ENCODE measurements at regions not wholly inside any gene's neighbourhood (a gene's known extent, or its start where the extent isn't known, plus 50 kb on each side); places are given as distances from the start of the nearest gene placed in this dataset.
"Not testable (repeated sequence)": the region's sequence is repeated elsewhere in the genome, so short reads cannot be mapped to it uniquely, and the experiment has no call there.

DNA sequence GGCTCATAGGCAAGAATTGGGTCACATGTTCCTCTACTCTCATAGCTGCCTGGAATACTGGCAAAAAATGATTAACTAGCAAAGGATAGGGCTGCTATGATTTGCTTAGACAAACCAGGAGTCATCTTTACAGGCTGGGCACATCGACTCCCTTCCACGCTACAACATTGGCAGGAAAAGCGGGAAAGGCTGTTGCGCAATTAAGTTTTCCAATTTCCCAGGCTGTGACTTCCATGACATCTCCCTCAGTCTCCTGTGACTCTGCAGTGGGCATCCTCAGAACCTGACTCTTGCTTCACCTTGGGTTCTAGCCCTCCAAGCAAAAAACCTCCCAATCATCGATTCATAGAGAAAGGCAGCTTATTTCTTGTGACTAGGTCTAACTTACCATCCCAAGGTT, 184.5 kb upstream of the E2F7 start:
- DNase-seq = no peak

DNA sequence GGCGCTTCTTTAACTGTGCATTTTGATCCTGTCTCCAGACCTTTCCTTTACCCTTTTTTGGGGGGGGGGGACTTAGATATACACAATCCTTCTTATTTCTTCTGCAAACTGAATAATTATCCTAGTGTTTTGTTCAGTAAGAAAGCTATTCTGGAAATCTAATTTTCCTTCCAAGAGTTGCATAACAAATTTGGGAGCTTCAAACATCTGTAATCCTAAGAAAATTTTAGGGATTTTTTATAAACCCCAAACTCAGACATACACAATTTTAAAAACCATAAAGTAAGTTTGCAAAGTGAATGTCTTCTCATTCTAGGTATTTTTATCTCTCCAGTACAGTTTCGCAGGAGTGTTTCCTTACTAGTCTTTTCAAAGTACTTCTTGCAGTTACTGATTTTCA, 182.7 kb upstream of the E2F7 start:
- DNase-seq = no peak

DNA sequence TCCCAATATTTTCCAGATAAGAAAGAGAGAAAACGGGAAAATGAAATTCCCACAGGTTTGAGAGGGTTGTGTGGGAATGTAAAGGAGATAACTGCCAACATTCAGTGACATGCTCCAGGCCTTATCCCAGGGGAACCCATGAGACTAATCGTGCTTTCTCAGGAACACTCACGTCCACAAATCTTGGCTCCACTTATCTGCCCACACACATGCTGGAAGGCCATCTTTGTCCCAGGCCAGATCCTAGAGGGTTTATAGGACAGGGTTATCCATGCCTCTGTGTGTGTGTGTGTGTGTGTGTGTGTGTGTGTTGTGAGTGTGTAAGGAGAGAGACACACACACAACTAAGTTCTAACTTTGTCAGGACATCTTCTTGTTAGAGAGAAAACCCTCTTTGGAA, 182.2 kb upstream of the E2F7 start:
- no peak for DNase-seq

DNA sequence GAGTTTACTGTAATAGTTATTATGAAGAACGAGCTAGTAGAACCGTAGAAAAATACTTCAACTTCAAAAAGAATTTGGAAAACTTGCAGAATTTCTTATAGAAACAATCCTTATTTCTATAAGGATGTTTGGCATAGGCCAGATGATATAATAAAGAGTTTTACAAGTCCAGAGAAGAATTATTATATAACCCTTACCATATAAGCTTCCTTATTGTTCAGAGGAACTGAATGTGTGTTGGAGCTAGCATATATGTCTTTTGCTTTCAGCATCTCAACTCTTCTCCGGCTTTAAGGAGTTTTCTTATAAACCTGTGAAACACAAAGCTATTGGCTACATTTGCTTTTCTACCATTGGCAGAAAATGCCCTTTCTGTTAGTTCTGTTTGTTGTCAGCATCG, 178.0 kb upstream of the E2F7 start:
- DNase-seq = no peak

DNA sequence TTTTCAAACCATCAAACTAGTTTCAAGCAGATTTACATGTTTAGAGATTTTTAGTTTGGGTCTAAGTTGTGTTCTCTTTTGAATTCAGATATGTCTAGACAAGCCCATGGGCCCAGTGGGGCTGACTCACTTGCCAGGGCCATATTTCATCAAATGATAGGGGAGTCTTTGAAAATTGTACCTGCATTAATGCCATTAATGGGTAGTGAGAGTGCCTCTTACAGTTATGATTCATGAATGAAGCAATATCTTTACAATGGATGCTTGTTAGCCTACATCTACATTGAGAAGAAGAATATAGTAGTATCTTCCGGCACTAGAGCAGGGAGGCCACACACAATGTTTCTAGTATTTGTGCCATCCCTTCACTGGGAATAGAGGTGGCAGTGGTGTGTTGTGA, 174.2 kb upstream of the E2F7 start:
- DNase-seq = no peak

DNA sequence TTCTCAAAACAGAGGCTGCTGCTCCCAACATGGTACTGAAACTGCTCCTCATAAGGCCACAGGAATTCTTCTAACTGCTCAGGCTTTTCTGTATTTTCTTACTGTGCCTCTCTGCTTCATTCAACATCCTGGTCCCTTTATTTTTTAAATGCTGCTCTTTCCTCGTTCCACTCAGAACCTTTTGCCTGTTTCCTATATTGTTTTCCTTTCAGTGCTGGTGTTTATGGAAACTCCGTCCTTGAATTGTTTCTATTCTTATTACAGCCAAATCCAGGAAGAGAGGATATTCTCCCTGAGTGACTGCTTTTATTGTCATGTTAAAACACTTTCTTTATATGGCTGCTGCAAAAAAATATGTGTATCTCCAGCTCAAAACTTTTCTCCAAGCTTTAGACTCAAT, 173.0 kb upstream of the E2F7 start:
- DNase-seq = no peak

DNA sequence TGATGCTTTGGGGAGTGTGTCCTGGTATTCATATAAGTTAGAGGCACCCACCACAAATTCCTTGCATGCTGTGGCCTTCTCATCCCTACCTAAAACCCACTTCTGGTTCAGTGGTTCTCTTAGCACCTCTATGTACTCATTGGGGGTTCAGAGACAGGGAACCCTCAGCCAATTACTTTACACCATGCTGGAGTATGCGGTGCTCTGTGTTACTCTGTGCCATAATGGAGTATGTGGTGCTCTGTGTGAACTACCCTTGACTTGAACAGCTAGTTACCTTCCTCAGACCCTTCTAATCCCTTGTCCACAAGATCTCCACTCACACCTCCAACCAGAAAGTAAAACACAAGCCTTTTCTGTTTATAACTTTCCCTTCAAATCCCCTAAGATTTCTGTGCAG, 172.5 kb upstream of the E2F7 start:
- no peak for DNase-seq

DNA sequence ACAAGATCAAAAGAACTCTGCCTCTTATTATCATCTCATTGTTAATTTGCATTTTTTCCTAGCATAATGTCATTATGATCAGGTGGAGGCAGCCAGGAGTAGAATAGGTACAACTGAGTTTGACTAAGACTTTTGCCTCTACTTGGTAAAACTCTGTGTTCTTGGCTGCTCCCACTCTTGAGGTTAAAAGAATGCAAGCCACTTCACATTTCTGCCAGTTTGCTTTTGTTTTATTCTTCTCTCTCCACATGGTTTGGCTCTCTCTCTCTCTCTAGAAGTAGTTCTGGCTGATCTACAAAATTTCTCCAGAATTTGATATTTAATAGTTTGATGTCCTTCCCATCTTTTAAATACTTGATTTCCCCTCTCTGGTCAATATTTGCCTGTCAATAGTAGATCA, 170.7 kb upstream of the E2F7 start:
- no peak for DNase-seq

DNA sequence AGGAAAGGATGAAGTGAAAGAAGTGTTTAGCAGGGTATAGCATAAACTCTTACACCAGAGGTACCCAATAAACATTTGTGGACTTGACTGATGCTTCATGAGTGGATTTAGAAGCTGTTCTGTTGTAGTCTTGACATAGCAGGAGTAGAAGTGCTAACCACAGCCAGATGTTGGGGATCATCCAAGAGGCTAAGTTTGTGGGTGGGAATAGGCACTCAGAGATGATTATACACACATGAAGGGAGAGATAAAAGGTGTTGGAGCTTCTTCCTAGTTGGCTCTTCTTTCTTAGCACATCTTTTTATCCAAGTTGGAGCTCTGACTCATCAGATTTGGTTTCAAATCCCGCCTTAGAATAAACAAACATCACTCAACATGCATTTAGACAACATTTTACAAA, 166.7 kb upstream of the E2F7 start:
- DNase-seq = no peak

DNA sequence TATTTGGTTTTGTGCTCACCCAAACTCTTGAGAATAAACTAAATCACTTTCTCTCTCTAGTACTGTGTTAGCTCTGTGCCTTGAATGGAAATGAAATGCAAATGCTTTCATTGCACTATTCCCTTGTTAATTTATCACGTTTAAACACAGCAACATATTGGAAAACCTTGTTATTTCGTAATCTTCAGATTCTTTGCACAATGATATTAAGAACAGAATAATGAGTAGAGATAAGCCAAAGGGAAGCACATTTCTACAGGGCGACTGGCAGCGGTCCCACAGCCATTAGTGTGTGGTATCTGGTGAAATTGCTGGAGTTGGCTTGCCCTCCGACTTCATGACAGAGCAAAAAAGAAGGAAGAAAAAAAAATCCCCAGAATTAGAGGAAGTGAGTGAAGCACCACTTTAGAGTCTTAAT, 166.1 kb upstream of the E2F7 start:
- DNase-seq = peak; percentile 11

DNA sequence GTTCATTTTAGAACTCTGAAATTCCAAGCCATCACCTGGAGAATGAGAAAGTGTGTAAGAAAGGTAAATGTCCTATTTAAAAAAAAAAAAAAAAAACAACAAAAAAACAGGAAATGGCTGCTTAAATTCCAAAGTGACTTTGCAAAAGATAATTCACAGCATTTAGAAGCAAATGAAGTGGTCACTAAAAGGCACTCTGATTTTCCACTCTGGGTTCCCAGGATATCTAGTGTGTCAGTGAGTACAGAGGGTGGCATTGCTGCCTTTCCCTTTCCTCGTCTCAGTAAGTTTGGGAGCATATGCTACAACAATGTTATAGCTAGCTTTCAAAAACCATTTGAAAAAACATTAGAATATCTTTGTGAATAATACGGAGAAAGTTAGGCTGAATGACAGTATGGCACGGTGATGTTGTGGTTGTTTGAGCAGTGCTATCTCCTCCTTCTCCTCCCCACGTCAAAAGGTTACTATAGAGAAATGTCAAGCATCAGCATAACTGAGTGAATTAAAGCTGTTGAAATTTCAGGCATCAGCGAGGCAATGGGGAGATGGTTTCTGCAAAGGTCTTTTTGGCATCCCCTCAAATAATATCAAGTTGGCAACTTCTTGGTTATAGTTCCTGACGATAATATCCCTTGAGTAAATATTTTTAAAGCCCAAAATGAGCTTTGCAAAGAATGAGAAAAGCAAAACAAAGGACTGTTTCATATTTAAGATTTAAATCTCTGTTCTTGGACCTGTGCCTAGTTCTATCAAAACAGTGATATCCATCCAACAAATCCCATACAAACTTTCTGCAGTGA, 164.5 kb upstream of the E2F7 start:
- no peak for DNase-seq

DNA sequence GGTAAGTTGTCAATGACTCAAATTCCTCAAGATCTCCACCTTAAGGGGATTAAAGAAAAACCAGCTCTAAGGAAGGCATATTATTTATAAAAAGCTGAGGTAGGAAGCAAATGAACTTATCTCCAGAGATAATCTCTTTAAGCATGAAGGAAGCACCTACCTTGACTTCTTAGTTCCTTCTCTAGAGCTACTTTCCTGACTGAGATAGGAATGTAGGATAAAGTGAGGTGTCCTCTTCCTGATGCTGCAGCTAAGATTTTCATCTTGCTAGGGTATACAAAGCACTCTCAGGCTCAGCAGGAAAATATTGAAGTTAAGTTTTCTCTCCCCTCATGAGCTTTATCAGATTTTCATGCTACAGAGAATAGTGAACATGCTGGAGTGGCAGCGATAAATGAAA, 163.0 kb upstream of the E2F7 start:
- no peak for DNase-seq

DNA sequence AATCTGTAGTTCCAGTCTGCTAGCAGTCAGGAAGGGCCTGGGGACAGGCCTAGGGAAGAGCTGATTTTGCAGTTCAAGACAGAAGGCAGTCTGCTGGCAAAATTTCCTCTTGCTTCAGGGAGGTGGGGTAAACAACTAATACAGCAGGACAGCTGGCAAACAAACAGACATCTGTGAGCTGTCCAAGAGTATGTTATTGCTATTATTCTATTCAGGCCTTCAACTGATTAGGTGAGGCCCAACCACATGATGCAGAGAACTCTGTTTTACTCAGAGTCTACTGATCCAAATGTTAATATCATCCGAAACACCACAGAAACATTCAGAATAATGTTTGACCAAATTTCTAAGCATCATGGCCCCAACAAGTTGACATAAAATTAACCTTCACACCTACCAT, 161.0 kb upstream of the E2F7 start:
- no peak for DNase-seq

DNA sequence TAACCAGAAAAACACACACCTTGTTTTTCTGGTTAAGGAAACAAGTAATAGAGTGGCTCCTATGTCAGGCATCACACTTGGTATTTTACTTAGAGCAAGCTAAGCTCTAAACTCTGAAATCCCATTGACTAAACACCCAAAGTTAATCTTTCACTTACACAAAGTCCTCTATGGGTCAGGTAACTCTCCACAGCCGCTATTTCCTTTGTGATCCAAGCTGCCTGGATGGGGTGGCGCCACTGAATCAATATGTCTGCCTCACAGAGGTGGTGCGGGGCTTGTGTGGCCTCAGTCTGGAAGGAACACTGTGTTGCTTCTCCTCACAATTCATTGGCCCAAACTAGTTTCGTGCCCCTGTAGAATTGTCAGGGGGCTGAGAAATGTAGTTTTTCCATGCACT, 160.0 kb upstream of the E2F7 start:
- DNase-seq = no peak

DNA sequence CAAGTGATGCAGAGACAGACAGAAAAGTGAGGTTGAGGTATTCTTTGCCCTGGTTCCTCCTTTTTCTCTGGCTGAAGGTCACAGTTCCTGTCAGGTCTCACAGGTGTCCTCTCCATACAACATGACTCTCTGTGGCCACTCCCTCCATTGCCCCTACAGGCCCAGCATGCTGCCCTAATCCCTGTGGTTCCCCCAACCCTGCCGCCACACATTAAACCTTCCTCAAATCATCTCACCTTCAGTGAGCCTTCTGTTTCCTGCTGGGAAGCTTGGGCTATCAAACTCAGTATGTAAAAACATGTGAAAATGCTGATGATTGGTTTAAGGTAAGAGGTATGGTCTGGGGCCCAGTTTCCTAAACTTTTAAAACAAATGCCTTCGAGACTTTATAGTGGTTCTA, 159.0 kb upstream of the E2F7 start:
- DNase-seq = no peak

DNA sequence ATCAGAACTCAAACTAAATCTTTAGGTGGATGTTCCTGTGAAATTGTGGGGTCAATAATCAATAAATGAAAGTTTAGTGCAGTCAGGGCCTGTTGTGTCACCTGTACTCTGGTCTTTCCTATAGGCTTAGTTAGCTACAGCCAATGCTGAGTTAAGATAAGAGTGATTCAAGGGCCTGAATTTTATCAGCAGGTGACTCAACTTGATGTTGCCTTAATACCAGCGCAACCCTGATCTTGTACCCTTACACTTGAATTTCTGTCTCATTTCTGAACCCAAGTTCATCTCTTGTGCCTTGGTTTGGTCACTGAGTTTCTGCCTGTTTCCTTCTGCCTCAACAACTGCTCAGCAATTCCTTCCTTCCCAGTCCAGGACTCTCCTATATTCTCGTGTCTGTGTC, 157.0 kb upstream of the E2F7 start:
- DNase-seq = no peak

DNA sequence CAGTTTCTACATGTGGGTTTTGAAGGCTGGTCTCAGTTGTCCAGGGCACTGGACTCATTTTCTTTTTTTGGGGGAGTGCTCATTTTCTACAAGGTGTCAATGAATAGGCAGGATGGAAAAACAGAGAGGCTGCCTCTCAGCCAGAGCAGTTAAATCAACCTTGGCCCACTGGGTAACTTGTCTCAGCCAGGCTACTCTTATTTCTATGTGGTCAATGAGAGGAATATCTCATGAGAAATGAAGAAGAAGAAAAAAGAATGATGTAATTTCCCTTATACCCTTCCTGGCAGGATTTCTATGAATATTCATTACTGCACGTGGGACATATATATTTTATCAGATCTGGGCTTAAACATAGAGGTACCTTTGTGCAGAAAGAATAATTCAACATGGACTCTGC, 155.2 kb upstream of the E2F7 start:
- DNase-seq = no peak

DNA sequence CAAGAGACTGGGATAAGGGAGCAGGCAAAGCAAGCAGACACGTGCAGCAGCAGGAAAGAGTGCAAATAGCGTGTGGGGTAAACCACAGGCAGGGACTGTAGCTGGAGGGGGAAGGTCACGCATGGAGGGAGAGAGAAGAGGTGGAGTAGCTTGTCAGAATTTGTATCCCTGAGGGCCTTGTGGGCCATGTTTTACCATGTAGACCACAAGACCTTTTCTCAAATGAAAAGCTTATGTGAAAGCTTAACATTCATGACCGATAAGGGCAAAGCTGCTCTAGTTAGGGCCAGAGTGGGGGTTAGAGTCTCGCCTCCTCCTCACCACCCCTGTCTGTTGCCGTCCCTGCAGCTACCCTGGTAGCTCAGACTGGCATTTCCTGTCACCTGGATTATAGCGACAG, 152.9 kb upstream of the E2F7 start:
- DNase-seq = no peak

DNA sequence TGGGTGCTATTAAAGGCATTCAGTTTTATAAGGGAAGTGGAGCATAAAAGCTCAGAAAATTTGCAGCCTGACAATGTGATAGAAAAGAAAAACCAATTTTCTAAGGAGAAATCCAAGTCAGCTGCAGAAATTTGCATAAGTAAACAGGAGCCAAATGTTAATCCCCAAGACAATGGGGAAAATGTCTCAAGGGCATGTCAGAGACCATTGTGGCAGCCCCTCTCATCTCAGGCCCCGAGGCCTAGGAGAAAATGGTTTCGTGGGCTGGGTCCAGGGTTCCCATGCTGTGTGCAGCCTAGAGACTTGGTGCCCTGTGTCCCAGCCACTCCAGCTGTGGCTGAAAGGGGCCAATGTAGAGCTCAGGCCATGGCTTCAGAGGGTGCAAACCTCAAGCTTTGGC, 150.8 kb upstream of the E2F7 start:
- not testable (repeated sequence) for DNase-seq

DNA sequence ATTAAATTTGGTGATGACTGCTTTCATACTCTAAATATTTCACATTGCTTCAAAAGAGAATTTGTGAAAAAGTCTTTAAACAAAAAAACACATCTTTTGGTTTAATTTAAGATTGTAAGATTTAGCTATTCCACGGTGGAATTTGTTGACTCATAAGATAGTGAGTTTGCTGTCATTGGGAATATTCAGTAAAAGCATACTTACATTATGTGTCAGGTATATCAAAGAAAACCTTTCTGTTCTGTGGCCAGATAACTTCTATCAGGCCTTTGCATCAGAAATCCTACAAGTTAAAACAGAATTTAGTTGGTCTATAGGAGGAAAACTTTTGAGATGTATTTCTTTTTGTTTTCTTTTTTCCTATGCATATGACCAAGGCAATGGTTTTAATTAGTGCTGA, 148.8 kb upstream of the E2F7 start:
- DNase-seq = no peak

DNA sequence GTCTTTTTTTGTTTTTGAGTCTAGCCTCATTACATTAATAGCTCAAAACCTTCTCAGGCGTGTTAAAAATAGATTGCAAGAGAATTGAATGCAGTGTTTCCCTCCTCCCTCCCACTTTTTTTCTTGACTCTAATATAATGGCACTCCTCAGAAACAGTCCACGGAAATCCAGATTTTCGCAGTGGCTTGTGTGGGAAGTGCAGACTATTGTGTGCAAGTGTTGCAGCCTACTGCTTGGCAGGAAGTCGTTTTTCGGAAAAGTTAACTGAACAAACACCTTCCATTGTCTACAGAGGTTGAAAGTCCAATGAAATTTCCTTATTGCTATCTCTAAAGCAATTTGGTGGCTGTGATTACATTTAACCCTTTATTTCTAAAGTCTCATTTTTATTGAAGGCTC, 147.9 kb upstream of the E2F7 start:
- no peak for DNase-seq

DNA sequence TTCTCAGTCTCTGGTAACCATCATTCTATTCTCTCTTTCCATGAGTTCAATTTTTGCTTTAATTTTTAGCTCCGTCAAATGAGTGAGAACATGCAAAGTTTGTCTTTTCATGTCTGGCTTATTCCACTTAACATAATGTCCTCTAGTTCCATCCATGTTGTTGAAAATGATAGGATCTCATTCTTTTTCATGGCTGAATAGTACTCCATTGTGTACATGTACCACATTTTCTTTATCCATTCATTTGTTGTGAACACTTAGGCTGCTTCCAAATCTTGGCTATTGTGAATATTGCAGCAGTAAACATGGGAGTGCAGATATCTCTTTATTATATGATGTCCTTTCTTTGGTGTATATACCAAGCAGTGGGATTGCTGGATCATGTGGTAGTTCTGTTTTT, 145.4 kb upstream of the E2F7 start:
- DNase-seq = no peak

DNA sequence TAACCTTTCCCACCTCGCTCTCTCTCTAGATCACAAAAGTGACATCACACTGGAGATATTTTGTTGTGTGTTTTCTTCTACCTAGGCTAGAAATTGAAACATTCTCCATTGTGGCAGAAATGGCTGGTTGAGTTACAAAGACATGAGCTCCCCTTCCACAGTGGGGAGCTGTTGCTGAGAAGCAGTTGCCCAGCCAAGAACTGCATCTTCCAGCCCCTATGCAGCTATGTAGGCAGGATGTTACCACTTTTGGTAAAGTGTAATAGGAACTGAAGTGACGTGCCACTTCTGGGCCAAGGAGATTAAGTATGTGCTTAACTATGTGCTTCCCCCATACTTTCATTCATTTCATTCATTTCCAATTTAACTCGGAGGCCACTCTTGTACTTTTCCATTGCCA, 138.7 kb upstream of the E2F7 start:
- DNase-seq = no peak

DNA sequence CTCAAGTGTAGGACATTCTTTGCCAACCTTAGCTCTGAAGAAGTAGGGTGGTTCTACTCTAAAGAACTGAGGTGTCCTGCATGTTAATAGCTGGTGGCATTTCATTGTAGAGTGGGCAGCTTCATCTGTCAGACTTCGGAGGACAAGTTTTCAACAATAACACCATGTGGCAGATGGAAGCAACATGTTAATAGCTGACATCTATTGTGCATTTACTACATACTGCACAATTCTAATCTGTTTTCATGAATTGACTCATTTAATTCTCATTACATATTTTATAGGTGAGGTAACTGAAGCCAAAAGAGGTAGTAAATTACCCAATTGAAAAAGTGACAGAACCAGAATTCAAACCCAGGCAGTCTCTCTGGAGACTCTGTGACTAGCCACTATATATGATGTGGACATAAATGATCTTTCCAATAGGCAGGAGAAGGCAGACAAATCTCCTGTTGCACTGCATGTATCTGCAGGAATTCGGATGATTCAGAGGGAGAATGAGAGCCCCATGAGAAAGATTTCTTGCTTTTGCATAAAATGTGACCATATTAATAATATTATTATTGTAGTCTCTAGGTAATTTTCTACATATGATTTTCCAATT, 137.2 kb upstream of the E2F7 start:
- DNase-seq = no peak

DNA sequence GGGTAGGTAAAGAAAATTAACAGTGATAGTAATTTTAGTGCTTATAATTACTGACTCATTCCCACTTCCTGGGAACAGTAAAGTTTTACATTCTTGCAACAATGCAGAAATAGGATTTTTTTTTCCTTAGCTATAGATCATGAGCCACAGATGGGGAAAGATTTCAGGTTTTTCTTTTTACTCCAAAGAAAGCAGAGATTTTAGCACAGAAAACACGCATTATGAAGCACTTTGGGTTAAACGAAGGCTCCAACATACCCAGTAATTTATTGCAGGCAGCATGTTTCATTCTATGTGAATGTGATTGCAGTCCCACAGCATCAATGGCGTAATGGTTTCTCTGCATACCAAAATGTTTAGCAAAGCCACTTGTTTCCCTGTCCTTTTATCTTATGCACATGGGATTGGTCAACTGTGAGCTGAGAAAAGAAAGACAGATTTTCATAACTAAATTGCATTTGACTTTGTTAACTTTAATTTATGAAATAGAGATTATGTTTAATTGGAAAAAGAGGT, 124.6 kb upstream of the E2F7 start:
- DNase-seq = no peak
